ENCODE measurements at regions not wholly inside any gene's neighbourhood (a gene's known extent, or its start where the extent isn't known, plus 50 kb on each side); places are given as distances from the start of the nearest gene placed in this dataset.
A peak's percentile ranks its signal among the peaks of the same experiment; 100 is the strongest.

- no peak for TF ChIP-seq ZNF462 (CRISPR knock-in tag; IDR thresholded peaks at IDR 0.05)
- no peak for TF ChIP-seq NANOG (IDR thresholded peaks at IDR 0.05; ENCODE audit: borderline replicate concordance)
- TF ChIP-seq REST (IDR thresholded peaks at IDR 0.05; ENCODE audit: unreplicated experiment) = no peak
- TF ChIP-seq ZNF114 (CRISPR knock-in tag; IDR thresholded peaks at IDR 0.05) = no peak
- no peak for TF ChIP-seq JUNB (IDR thresholded peaks at IDR 0.05; ENCODE audit: unreplicated experiment)
Observed at GRCh38 chr2:187884003-187884402, 329.8 kb upstream of the TFPI start (continued).

GRCh38 chr2:187890690-187891089, 336.5 kb upstream of the TFPI start:
- Histone ChIP-seq H4K20me1 (replicated peaks; ENCODE audit: insufficient read depth) (no peaks in the 10 kb centered on the region), H3K36me3 (ENCODE audit: insufficient read depth) (no peaks in the 10 kb centered on the region), H3K27ac (ENCODE audit: low read depth) (no peak overlapping the region), H3K79me2 (replicated peaks; ENCODE audit: insufficient read depth) (no peaks in the 10 kb centered on the region), H2AFZ (no peak overlapping the region), H3K4me1 (ENCODE audit: insufficient read depth) (peaks cover 10% of the 10 kb centered on the region), H3K27me3 (ENCODE audit: insufficient read depth) (no peaks in the 10 kb centered on the region), H3F3A (replicated peaks; ENCODE audit: low read depth) (no peaks in the 10 kb centered on the region), H3K9me2 (ENCODE audit: insufficient read depth) (no peaks in the 10 kb centered on the region), H3K4me3 (no peak overlapping the region), H3K4me2 (0 out of 2 replicates have a peak overlapping the region, but pooled peaks have one; percentile 8)
- ATAC-seq = peak; percentile 79
- peak overlapping the region; percentile 81; the same call in 1 of the 2 replicates for H3K27ac Mint-ChIP-seq
- H3K36me3 Mint-ChIP-seq (ENCODE audit: low read depth) = peaks cover 8% of the 10 kb centered on the region
- H3K9me3 Mint-ChIP-seq = peaks cover 7% of the 10 kb centered on the region
- DNase-seq (ENCODE audit: low spot score) = peak; percentile 59
- no peak for TF ChIP-seq ETS1 (IDR thresholded peaks at IDR 0.05)
- TF ChIP-seq NANOG (IDR thresholded peaks at IDR 0.05; ENCODE audit: borderline replicate concordance) = no peak
- H3K4me1 Mint-ChIP-seq = peaks cover 16% of the 10 kb centered on the region
- no peak overlapping the region for H3K4me3 Mint-ChIP-seq
- H3K27me3 Mint-ChIP-seq (ENCODE audit: insufficient read depth, low read depth, poor library complexity) = peaks cover 4% of the 10 kb centered on the region
